NCI-H2227 treated with DMSO at 0.1 percent for 48 hours (cell line): ENCODE measurements at regions not wholly inside any gene's neighbourhood (a gene's known extent, or its start where the extent isn't known, plus 50 kb on each side); places are given as distances from the start of the nearest gene placed in this dataset.
A peak's percentile ranks its signal among the peaks of the same experiment; 100 is the strongest.
"Not testable (repeated sequence)": the region's sequence is repeated elsewhere in the genome, so short reads cannot be mapped to it uniquely, and the experiment has no call there.

ENCODE experiments used
- DNase-seq: peaks from one replicate; lab custom pipeline; 2025; lab: John Stamatoyannopoulos, UW

DNA sequence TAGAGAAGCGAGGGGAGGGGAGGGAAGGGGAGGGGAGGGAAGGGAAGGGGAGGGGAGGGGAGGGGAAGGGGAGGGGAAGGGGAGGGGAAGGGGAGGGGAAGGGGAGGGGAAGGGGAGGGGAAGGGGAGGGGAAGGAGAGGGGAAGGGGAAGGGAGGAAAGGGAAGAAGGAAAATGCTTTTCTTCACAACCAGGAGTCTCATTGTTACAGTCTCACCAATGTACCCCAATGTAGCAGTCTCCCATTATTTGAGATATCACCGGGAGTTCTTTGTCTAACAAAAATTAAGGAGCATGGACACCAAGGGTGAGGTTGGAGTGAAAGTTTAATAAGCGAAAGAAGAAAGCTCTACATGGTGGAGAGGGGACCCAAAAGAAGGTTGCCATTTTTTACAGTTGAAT is 1148.0 kb upstream of the ACVR2A start:
- not testable (repeated sequence) for DNase-seq

- DNase-seq, result no peak
These were observed 1162.8 kb upstream of the ACVR2A start for GRCh38 chr2:146681991-146682390.

DNA sequence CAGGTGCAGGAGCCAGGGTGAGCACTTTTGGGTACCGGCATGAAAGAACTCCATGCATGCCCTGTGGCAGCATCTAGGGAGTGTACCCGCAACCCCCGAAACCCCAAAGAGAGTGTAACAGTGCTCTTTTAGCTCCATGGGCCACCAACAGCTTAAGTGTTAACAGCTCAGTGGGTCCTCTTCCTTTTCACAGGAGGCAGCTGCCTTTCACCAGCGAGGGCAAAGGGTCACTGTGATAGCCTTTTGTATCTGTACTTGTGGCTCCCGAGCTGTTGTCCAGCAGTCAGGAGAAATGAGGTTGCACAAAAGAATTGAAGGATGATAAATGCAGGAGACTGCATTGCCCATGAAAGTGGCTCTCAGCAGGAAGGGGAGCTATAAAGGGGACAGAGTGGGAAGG is 1166.3 kb upstream of the ACVR2A start:
- no peak for DNase-seq

DNA sequence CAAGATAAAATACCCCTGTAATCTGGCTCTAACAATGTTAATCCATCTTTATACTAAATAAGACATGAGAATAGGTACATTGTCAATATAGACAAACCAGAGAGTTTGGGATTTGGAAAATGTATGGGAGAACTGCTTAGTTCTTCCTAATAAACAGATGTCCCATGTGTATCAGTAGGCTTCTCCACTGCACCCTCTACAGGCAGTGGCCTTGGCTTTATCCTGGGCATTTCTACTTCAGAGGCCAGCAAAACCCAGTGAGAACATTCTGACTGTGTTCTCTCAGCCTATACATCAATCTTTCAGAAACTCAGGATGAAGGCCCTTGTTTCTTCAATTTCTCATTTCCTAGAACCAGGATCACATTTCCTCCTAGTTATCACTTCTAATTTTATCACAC is 1167.5 kb upstream of the ACVR2A start:
- no peak for DNase-seq

GRCh38 chr2:146669735-146670134 is 1175.1 kb upstream of the ACVR2A start:
- no peak for DNase-seq

GRCh38 chr2:146666340-146666739 is 1178.5 kb upstream of the ACVR2A start:
- no peak for DNase-seq

GRCh38 chr2:146665800-146666199 is 1179.0 kb upstream of the ACVR2A start:
- no peak for DNase-seq

- DNase-seq, result peak; percentile 2
These were observed 1183.2 kb upstream of the ACVR2A start for GRCh38 chr2:146661473-146662096.

GRCh38 chr2:146659976-146660375 is 1184.9 kb upstream of the ACVR2A start:
- DNase-seq, result no peak

GRCh38 chr2:146652311-146652710 is 1192.5 kb upstream of the ACVR2A start:
- DNase-seq, result no peak

GRCh38 chr2:146651361-146651760 is 1193.5 kb upstream of the ACVR2A start:
- no peak for DNase-seq

DNA sequence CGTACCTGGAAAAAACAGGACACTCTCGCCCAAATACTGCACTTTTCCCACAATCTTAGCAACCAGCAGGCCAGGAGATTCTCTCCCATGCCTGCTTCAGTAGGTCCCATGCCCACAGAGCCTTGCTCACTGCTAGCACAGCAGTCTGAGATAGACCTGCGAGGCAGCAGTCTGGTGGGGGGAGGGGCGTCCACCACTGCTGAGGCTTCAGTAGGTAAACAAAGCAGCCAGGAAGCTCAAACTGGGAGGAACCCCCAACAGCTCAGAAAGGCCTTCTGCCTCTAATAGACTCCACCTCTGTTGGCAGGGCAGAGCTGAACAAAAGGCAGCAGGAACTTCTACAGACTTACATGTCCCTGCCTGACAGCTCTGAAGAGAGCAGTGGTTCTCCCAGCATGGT is 1202.8 kb upstream of the ACVR2A start:
- no peak for DNase-seq

DNA sequence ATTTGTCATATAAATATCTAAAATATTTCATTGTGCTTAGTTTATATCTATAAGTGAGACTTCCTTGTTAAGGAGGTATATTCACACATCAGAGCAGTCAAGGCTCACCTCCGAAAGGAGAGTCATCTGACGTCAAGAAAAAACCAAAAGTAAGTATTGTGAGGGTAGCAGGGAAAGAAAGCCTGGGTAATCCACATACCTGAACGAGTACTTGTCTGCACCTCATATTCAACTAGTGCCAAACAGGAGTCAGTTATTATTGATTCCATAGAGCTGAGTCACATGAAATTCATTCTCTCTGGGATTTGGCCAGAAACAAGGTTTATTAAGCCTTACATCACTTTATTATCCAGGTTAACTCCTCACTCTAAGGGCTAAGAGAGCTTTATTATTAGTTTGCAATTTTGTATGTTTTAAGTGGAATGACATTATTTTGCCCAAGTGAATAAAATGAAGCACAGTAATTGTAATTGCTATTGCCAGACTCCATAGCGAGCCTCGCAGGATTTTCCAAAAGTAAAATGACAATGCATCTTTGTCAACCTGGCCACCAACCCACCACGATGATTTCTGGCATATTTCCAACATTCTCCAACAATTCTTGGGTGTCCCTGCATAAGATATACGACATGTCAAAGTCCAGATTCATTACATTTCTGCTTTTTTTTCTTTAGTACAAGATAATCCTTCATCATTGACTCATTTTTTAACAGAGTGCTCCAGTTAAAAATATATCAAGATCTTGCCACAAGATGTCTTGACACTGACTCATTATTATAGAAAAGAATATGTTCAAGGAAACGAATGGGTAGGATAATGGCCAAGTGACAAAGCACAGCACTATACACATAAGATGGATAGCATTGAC is 1210.4 kb upstream of the ACVR2A start:
- no peak for DNase-seq

DNA sequence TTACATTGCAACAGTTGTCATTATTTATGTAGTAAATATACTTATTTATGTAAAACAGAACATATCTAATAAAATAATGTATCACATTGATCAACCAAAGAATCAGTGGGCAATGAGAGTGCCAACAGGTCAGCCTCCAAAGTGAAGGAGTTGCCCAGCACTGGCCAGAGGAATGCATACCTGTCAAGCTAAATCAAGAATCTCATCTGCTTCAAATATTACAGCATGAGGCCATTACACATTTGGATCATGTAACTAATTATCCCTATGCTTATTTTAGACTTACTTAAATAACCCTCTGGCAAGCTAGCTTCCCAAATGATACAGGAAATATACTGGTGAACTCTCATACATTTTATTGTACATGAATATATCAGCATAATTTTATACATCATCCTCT is 1211.7 kb upstream of the ACVR2A start:
- DNase-seq, result no peak

- DNase-seq, result no peak
These were observed 1212.1 kb upstream of the ACVR2A start for GRCh38 chr2:146632707-146633106.

- no peak for DNase-seq
These were observed 1220.2 kb upstream of the ACVR2A start for GRCh38 chr2:146624430-146625160.

DNA sequence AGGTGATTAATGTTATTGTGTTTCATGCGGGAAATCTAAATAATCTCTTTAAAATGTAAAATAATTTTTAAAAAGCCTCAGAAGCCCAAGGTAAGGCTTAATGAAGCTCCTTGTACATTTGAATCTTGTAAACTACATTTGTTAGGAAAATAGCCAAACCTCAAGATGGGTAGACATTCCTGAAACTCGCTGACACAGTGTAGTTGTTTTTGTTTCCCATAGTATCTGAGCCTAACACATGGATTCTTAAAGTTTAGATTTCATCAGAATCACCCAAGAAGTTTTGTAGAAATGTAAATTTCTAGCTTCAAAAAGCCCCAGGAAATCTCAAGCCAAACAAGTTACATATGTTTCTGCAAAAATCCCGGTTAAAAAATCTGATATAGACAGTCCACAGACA is 1221.1 kb upstream of the ACVR2A start:
- no peak for DNase-seq

GRCh38 chr2:146621656-146622055 is 1223.2 kb upstream of the ACVR2A start:
- no peak for DNase-seq

GRCh38 chr2:146615778-146616177 is 1229.1 kb upstream of the ACVR2A start:
- DNase-seq, result no peak

GRCh38 chr2:146608490-146608889 is 1236.3 kb upstream of the ACVR2A start:
- no peak for DNase-seq

DNA sequence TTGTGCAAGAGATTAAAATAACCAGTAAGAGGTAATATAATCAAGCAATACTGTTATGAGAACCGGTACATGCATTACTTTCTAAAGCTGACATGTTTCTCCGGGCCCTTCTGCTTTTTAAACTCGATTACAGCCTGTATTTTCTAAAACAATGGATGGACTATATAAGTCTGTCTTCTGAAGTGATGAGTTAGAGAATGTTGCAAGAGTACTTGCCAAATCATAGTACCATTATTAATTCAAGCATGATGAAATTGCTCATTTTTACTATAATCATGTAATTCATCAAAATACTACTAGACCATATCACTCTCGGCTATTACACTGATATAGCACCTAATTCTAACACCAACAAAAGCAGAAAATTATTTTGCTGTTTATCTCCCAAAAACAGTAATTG is 1240.3 kb upstream of the ACVR2A start:
- DNase-seq, result no peak

GRCh38 chr2:146602856-146603255 is 1242.0 kb upstream of the ACVR2A start:
- DNase-seq, result no peak

DNA sequence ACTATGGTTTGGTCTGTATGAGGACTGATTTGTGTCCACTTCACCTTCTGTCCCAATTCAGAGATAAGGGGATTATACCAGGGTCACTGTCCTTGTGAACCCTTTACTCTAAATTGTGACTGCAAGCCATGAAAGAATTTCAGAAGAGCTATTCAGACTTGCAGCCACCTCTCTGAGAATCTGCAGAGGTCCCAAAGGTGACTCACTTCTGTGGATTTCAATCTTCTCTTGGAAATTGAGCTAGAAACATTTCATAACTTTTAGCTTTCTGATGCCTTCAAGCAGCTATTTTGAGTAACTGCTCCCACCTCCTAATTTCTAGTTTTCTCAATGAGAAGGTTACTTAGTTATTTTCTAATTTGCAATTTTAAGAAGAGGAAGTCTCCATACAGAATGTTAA is 1242.4 kb upstream of the ACVR2A start:
- DNase-seq, result no peak
